ENCODE measurements at regions not wholly inside any gene's neighbourhood (a gene's known extent, or its start where the extent isn't known, plus 50 kb on each side); places are given as distances from the start of the nearest gene placed in this dataset.

- no peak overlapping the region for H3K27ac Mint-ChIP-seq (ENCODE audit: unreplicated experiment)
- H3K9me3 Mint-ChIP-seq (ENCODE audit: low read depth) = no peaks in the 10 kb centered on the region
- H3K27me3 Mint-ChIP-seq (ENCODE audit: low read depth) = peaks cover 6% of the 10 kb centered on the region
- H3K4me3 Mint-ChIP-seq (ENCODE audit: unreplicated experiment) = no peak overlapping the region
- no peak for TF ChIP-seq CTCF (IDR thresholded peaks at IDR 0.05)
- H3K4me1 Mint-ChIP-seq (ENCODE audit: low read depth) = peaks cover 17% of the 10 kb centered on the region
- DNase-seq (ENCODE audit: low spot score) = no peak
- no peaks in the 10 kb centered on the region for H3K36me3 Mint-ChIP-seq (ENCODE audit: low read depth)
Measured at GRCh38 chr4:155512046-155512445, 135.3 kb upstream of the MAP9 start.

GRCh38 chr4:155510771-155511170 is 134.0 kb upstream of the MAP9 start:
- DNase-seq (ENCODE audit: low spot score) = no peak
- no peak overlapping the region for H3K27ac Mint-ChIP-seq (ENCODE audit: unreplicated experiment)
- no peak overlapping the region for H3K4me3 Mint-ChIP-seq (ENCODE audit: unreplicated experiment)
- H3K9me3 Mint-ChIP-seq (ENCODE audit: low read depth) = no peaks in the 10 kb centered on the region
- no peaks in the 10 kb centered on the region for H3K36me3 Mint-ChIP-seq (ENCODE audit: low read depth)
- peaks cover 5% of the 10 kb centered on the region for H3K27me3 Mint-ChIP-seq (ENCODE audit: low read depth)
- no peak for TF ChIP-seq CTCF (IDR thresholded peaks at IDR 0.05)
- H3K4me1 Mint-ChIP-seq (ENCODE audit: low read depth) = peaks cover 23% of the 10 kb centered on the region

- H3K27ac Mint-ChIP-seq (ENCODE audit: unreplicated experiment) = no peak overlapping the region
- no peak overlapping the region for H3K4me3 Mint-ChIP-seq (ENCODE audit: unreplicated experiment)
- H3K27me3 Mint-ChIP-seq (ENCODE audit: low read depth) = peaks cover 3% of the 10 kb centered on the region
- peaks cover 2% of the 10 kb centered on the region for H3K36me3 Mint-ChIP-seq (ENCODE audit: low read depth)
- DNase-seq (ENCODE audit: low spot score) = no peak
- no peaks in the 10 kb centered on the region for H3K9me3 Mint-ChIP-seq (ENCODE audit: low read depth)
- H3K4me1 Mint-ChIP-seq (ENCODE audit: low read depth) = peaks cover 27% of the 10 kb centered on the region
- no peak for TF ChIP-seq CTCF (IDR thresholded peaks at IDR 0.05)
Measured at GRCh38 chr4:155509555-155509954, 132.8 kb upstream of the MAP9 start.

GRCh38 chr4:155506745-155507144 is 130.0 kb upstream of the MAP9 start:
- Mint-ChIP-seq H3K9me3 (ENCODE audit: low read depth) (peaks cover 4% of the 10 kb centered on the region), H3K4me3 (ENCODE audit: unreplicated experiment) (no peak overlapping the region), H3K36me3 (ENCODE audit: low read depth) (peaks cover 4% of the 10 kb centered on the region), H3K27me3 (ENCODE audit: low read depth) (peaks cover 4% of the 10 kb centered on the region), H3K27ac (ENCODE audit: unreplicated experiment) (no peak overlapping the region), H3K4me1 (ENCODE audit: low read depth) (peaks cover 20% of the 10 kb centered on the region)
- DNase-seq (ENCODE audit: low spot score) = no peak
- TF ChIP-seq CTCF (IDR thresholded peaks at IDR 0.05) = no peak

GRCh38 chr4:155505321-155505720 is 128.6 kb upstream of the MAP9 start:
- no peak for DNase-seq (ENCODE audit: low spot score)
- Mint-ChIP-seq H3K4me3 (ENCODE audit: unreplicated experiment) (no peak overlapping the region), H3K27me3 (ENCODE audit: low read depth) (peaks cover 2% of the 10 kb centered on the region), H3K36me3 (ENCODE audit: low read depth) (peaks cover 4% of the 10 kb centered on the region), H3K27ac (ENCODE audit: unreplicated experiment) (no peak overlapping the region), H3K9me3 (ENCODE audit: low read depth) (peaks cover 4% of the 10 kb centered on the region), H3K4me1 (ENCODE audit: low read depth) (peaks cover 20% of the 10 kb centered on the region)
- TF ChIP-seq CTCF (IDR thresholded peaks at IDR 0.05) = no peak

Data from chondrocyte (in vitro differentiated cells).